DOHH2 (cell line): ENCODE measurements at regions not wholly inside any gene's neighbourhood (a gene's known extent, or its start where the extent isn't known, plus 50 kb on each side); places are given as distances from the start of the nearest gene placed in this dataset.

Experiments used
- H3F3A ChIP-seq: fragments of 200-600 bp; sonication (generic), shearing (Covaris generic); 2 replicates; pipeline ENCODE4 v1.6.0; 2016; ENCODE audit warnings: antibody characterized with exemption, mild to moderate bottlenecking; ENCODE audit not compliant: control insufficient read depth, insufficient read depth
- H3K27ac ChIP-seq: fragments of 200-600 bp; sonication (generic); 2 replicates; pipeline ENCODE4 v1.5.1; 2014; ENCODE audit warnings: low read depth, mild to moderate bottlenecking, low read length, moderate library complexity
- H3K27me3 ChIP-seq: fragments of 200-600 bp; sonication (generic); 2 replicates; pipeline ENCODE4 v1.6.1; 2014; ENCODE audit warnings: mild to moderate bottlenecking, low read length, mixed read lengths; ENCODE audit not compliant: control insufficient read depth
- H3K36me3 ChIP-seq: fragments of 200-600 bp; sonication (generic); 2 replicates; pipeline ENCODE4 v1.6.1; 2014; ENCODE audit warnings: mild to moderate bottlenecking, low read length, moderate library complexity, mixed read lengths; ENCODE audit not compliant: control insufficient read depth
- H3K4me1 ChIP-seq: fragments of 200-600 bp; sonication (generic); 2 replicates; pipeline ENCODE4 v1.6.1; 2014; ENCODE audit warnings: mild to moderate bottlenecking, low read length, mixed read lengths; ENCODE audit not compliant: control insufficient read depth
- H3K4me2 ChIP-seq: fragments of 200-600 bp; sonication (generic); 2 replicates; pipeline ENCODE4 v1.6.0; 2014; ENCODE audit warnings: mild to moderate bottlenecking, low read length, moderate library complexity
- H3K4me3 ChIP-seq: fragments of 200-600 bp; sonication (generic); 2 replicates; pipeline ENCODE4 v1.5.1; 2014; ENCODE audit warnings: mild to moderate bottlenecking, low read length, mixed read lengths
- H3K79me2 ChIP-seq: fragments of 200-600 bp; sonication (generic); 2 replicates; pipeline ENCODE4 v1.6.1; 2014; ENCODE audit warnings: mild to moderate bottlenecking, low read length, mixed read lengths; ENCODE audit not compliant: control insufficient read depth
- H3K9me2 ChIP-seq: fragments of 200-600 bp; sonication (generic); replicated peaks from 2 replicates; pipeline ENCODE4 v1.6.1; 2014; ENCODE audit warnings: mild to moderate bottlenecking, low read length, mixed read lengths; ENCODE audit not compliant: control insufficient read depth
- H3K9me3 ChIP-seq: fragments of 200-600 bp; sonication (generic); 2 replicates; pipeline ENCODE4 v1.6.1; 2014; ENCODE audit warnings: antibody characterized with exemption, low read length, mixed read lengths; ENCODE audit not compliant: control insufficient read depth, insufficient read depth
- H4K20me1 ChIP-seq: fragments of 200-600 bp; sonication (generic); 2 replicates; pipeline ENCODE4 v1.6.0; 2014; ENCODE audit warnings: low read depth, mild to moderate bottlenecking, antibody characterized with exemption, low read length, moderate library complexity; ENCODE audit not compliant: control insufficient read depth, insufficient read depth
- EZH2phosphoT487 ChIP-seq: fragments of 200-600 bp; sonication (generic); IDR thresholded peaks from 2 replicates; pipeline ENCODE4 v1.6.1; 2017; ENCODE audit warnings: borderline replicate concordance, mild to moderate bottlenecking, antibody characterized with exemption, low read length, moderate library complexity, mixed read lengths
- TF ChIP-seq, protein P1 (sequence below): fragments of 200-600 bp; sonication (generic); IDR thresholded peaks from one replicate; pipeline ENCODE4 v1.5.1; 2014; ENCODE audit warnings: antibody characterized with exemption, mild to moderate bottlenecking, low read depth, low read length; ENCODE audit not compliant: poor library complexity, severe bottlenecking

DNA sequence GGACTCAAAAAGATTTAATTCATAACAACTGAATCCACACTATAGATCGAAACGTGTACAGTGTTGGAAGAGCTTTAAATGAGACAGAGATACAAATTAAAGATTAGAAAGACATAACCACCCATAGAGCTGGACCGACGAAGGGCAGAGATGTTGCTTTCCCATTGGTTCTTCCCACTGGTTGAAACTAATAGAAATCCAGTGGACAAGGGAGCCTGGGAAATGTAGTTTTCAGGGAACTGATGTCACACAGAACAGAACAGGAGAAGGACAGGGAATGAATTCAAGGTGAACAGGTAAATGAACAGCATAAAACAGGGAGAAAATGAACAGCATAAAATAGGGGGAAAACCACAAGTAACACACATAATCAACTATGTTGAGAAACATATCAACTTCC is 328.7 kb downstream of the ZNF621 start:
- no peaks in the 10 kb centered on the region for H3K36me3 ChIP-seq
- no peak for TF ChIP-seq EZH2phosphoT487
- TF ChIP-seq, protein P1, sequence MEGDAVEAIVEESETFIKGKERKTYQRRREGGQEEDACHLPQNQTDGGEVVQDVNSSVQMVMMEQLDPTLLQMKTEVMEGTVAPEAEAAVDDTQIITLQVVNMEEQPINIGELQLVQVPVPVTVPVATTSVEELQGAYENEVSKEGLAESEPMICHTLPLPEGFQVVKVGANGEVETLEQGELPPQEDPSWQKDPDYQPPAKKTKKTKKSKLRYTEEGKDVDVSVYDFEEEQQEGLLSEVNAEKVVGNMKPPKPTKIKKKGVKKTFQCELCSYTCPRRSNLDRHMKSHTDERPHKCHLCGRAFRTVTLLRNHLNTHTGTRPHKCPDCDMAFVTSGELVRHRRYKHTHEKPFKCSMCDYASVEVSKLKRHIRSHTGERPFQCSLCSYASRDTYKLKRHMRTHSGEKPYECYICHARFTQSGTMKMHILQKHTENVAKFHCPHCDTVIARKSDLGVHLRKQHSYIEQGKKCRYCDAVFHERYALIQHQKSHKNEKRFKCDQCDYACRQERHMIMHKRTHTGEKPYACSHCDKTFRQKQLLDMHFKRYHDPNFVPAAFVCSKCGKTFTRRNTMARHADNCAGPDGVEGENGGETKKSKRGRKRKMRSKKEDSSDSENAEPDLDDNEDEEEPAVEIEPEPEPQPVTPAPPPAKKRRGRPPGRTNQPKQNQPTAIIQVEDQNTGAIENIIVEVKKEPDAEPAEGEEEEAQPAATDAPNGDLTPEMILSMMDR: no peak
- H3K9me2 ChIP-seq: no peaks in the 10 kb centered on the region
- no peak overlapping the region for H3K4me3 ChIP-seq
- H3F3A ChIP-seq: no peaks in the 10 kb centered on the region
- no peaks in the 10 kb centered on the region for H4K20me1 ChIP-seq
- no peaks in the 10 kb centered on the region for H3K9me3 ChIP-seq
- H3K4me1 ChIP-seq: no peaks in the 10 kb centered on the region; the same call in 1 of the 2 replicates
- H3K4me2 ChIP-seq: no peak overlapping the region
- H3K27ac ChIP-seq: no peak overlapping the region
- no peaks in the 10 kb centered on the region for H3K27me3 ChIP-seq
- H3K79me2 ChIP-seq: no peaks in the 10 kb centered on the region

DNA sequence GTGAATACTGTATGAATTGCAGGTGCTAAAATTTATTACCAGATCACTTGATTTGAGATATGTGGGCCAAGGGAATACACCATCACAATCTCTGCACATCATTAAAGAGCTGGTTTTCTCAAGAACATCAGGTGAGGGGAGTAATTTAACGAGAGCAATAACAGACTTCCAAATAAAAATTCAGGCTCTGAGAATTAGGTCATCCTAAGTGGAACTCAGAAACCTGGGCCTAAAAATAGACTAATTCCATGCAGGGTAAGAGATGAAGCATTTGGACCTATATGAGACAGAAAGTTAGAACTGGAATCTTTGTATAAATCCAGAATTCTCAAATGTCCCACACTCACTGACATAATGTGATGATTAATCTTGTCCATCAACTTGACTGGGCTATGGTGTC is 331.1 kb downstream of the ZNF621 start:
- Histone ChIP-seq H3K4me3 (no peak overlapping the region), H4K20me1 (no peaks in the 10 kb centered on the region), H3K9me2 (no peaks in the 10 kb centered on the region), H3K79me2 (no peaks in the 10 kb centered on the region), H3K4me1 (no peaks in the 10 kb centered on the region; the same call in 1 of the 2 replicates), H3K36me3 (no peaks in the 10 kb centered on the region), H3K9me3 (no peaks in the 10 kb centered on the region), H3K4me2 (no peak overlapping the region), H3K27ac (no peak overlapping the region), H3F3A (no peaks in the 10 kb centered on the region), H3K27me3 (no peaks in the 10 kb centered on the region)
- TF ChIP-seq, protein P1: no peak
- TF ChIP-seq EZH2phosphoT487: no peak

DNA sequence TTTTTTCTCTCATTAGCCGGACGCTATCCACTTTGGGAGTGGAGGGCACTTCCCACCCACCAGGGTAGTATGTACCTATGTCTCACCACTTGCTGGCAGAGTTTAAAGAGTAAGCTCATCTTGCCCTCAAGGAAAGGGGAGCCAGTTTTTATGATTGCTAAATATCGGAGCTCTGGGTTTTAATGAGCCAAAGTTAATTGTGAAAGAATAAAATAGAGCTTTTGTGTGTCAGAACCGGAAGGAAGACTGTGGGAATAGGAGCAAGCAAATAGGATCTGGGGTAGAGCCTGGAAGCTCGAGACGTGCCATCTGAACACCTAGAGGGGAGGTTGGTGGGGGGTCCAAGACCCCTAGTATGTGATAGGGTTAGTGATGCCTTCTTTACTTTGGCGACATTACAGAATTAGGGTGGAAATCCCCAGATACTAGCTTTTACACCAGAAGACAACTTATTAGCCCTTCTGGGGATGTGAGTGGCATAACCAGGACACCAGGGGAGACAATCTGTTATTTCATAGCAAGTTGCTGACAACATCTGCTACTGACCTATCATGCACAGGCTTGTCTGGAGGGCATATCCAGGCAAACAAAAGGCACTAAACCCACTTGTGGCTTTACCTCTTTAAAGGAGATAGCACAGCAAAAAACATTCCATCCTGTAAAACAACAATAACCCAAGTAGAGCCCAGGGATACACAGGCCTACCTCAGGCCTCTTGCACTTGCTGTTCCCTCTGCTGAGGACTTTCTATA is 333.8 kb downstream of the ZNF621 start:
- Histone ChIP-seq H3F3A (no peaks in the 10 kb centered on the region), H3K4me2 (no peak overlapping the region), H3K36me3 (no peaks in the 10 kb centered on the region), H4K20me1 (no peaks in the 10 kb centered on the region), H3K27me3 (no peaks in the 10 kb centered on the region), H3K9me2 (no peaks in the 10 kb centered on the region), H3K4me3 (no peak overlapping the region), H3K79me2 (no peaks in the 10 kb centered on the region), H3K27ac (no peak overlapping the region), H3K9me3 (no peaks in the 10 kb centered on the region), H3K4me1 (no peaks in the 10 kb centered on the region)
- TF ChIP-seq EZH2phosphoT487: no peak
- TF ChIP-seq, protein P1: no peak
